CD14-positive monocyte (primary cell): ENCODE measurements at regions not wholly inside any gene's neighbourhood (a gene's known extent, or its start where the extent isn't known, plus 50 kb on each side); places are given as distances from the start of the nearest gene placed in this dataset.

ENCODE experiments used
- DNase-seq, 3 donors: peaks; one replicate each; pipeline ENCODE4 v3.0.0-alpha.2; 2011 to 2022
- H2AFZ ChIP-seq: 2 replicates; pipeline ENCODE4 v1.6.0; 2012; ENCODE audit warnings: mild to moderate bottlenecking, low read depth, low read length, inconsistent platforms; ENCODE audit not compliant: insufficient read depth, poor library complexity, severe bottlenecking
- H3K27ac ChIP-seq, 2 donors: 1 replicate in 1 of 2; 2 replicates in 1 of 2; pipeline ENCODE4 v1.5.1; 2012 to 2013; ENCODE audit warnings: low read length in 2 of 2, control low read depth in 1 of 2, inconsistent platforms in 1 of 2, low read depth in 1 of 2, mild to moderate bottlenecking in 1 of 2
- H3K27me3 ChIP-seq, 2 donors: one replicate each; pipeline versions ENCODE4 v1.6.0 to v1.6.1; 2011 to 2013; ENCODE audit warnings: low read length in 2 of 2; ENCODE audit not compliant: control insufficient read depth in 2 of 2, insufficient read depth in 2 of 2
- H3K36me3 ChIP-seq, 2 donors: replicated peaks in 1 of 2; 1 replicate in 1 of 2; 2 replicates in 1 of 2; pipeline versions ENCODE4 v1.5.1 to v1.6.1; 2012 to 2013; ENCODE audit warnings: low read length in 2 of 2, control low read depth in 1 of 2, inconsistent platforms in 1 of 2, mild to moderate bottlenecking in 1 of 2; ENCODE audit not compliant: insufficient read depth in 2 of 2, control insufficient read depth in 1 of 2
- H3K4me1 ChIP-seq, 2 donors: 1 replicate in 1 of 2; 2 replicates in 1 of 2; pipeline versions ENCODE4 v1.5.1 to v1.6.1; 2012 to 2013; ENCODE audit warnings: low read length in 2 of 2, control low read depth in 1 of 2, inconsistent platforms in 1 of 2, mild to moderate bottlenecking in 1 of 2, moderate library complexity in 1 of 2; ENCODE audit not compliant: insufficient read depth in 2 of 2, control insufficient read depth in 1 of 2
- H3K4me2 ChIP-seq: replicated peaks from 2 replicates; pipeline ENCODE3; 2012; ENCODE audit warnings: low read length, moderate library complexity, mild to moderate bottlenecking; ENCODE audit not compliant: poor library complexity, severe bottlenecking; ENCODE audit errors: extremely low read depth
- H3K4me3 ChIP-seq, 3 experiments: fragments of 200-600 bp in 1 of 3; sonication (generic) in 1 of 3; replicated peaks in 1 of 3; 1 replicate in 2 of 3; 2 replicates in 1 of 3; pipeline ENCODE4 v1.5.1; 2011 to 2013; ENCODE audit warnings: low read length in 3 of 3, mild to moderate bottlenecking in 3 of 3, control low read depth in 2 of 3, low read depth in 2 of 3, inconsistent platforms in 1 of 3, moderate library complexity in 1 of 3
- H3K79me2 ChIP-seq: 2 replicates; pipeline ENCODE4 v1.6.0; 2012; ENCODE audit warnings: mild to moderate bottlenecking, control low read depth, inconsistent platforms, low read length, moderate library complexity; ENCODE audit not compliant: insufficient read depth
- H3K9ac ChIP-seq: 2 replicates; pipeline ENCODE4 v1.6.0; 2017; ENCODE audit warnings: low read length, mild to moderate bottlenecking; ENCODE audit not compliant: insufficient read depth, poor library complexity, severe bottlenecking
- H3K9me3 ChIP-seq, 2 donors: replicated peaks in 1 of 2; 1 replicate in 1 of 2; 2 replicates in 1 of 2; pipeline versions ENCODE4 v1.5.1 to v1.6.1; 2012 to 2013; ENCODE audit warnings: low read length in 2 of 2, control low read depth in 1 of 2; ENCODE audit not compliant: control insufficient read depth in 1 of 2, insufficient read depth in 1 of 2
- H4K20me1 ChIP-seq: 2 replicates; pipeline ENCODE4 v1.6.0; 2012; ENCODE audit warnings: mild to moderate bottlenecking, low read length, control low read depth, moderate library complexity; ENCODE audit not compliant: insufficient read depth
- H3K27ac Mint-ChIP-seq, 7 donors: one replicate each; pipeline ENCODE4 v1.8.0; 2020; ENCODE audit warnings: mild to moderate bottlenecking in 7 of 7, mixed read lengths in 7 of 7, moderate library complexity in 6 of 7, inconsistent platforms in 2 of 7
- H3K27me3 Mint-ChIP-seq, 3 donors: one replicate each; pipeline ENCODE4 v1.8.0; 2021 to 2022; ENCODE audit warnings: low read depth in 3 of 3, mild to moderate bottlenecking in 3 of 3, mixed read lengths in 3 of 3, moderate library complexity in 3 of 3, inconsistent platforms in 1 of 3
- H3K36me3 Mint-ChIP-seq, 2 donors: one replicate each; pipeline ENCODE4 v1.8.0; 2020; ENCODE audit warnings: mixed read lengths in 2 of 2, inconsistent platforms in 1 of 2, mild to moderate bottlenecking in 1 of 2
- H3K4me1 Mint-ChIP-seq: one replicate; pipeline ENCODE4 v1.8.0; 2020; ENCODE audit warnings: mild to moderate bottlenecking, mixed read lengths
- H3K4me3 Mint-ChIP-seq, 2 donors: one replicate each; pipeline ENCODE4 v1.8.0; 2020; ENCODE audit warnings: mild to moderate bottlenecking in 2 of 2, mixed read lengths in 2 of 2, moderate library complexity in 1 of 2
- H3K9me3 Mint-ChIP-seq, 7 donors: one replicate each; pipeline ENCODE4 v1.8.0; 2020 to 2022; ENCODE audit warnings: mixed read lengths in 7 of 7, mild to moderate bottlenecking in 6 of 7, moderate library complexity in 6 of 7, inconsistent platforms in 2 of 7
- whole genome bisulfite sequencing: methylation state at CpG from one replicate; pipeline ENCODE4 v1.1.5; 2013; ENCODE audit warnings: missing lambda C conversion rate; ENCODE audit not compliant: insufficient coverage; 5-methylcytosine and 5-hydroxymethylcytosine counted together
- intact Hi-C, 2 donors: fragments of 100-400 bp; cut with micrococcal nuclease; formaldehyde crosslinking; loops; one replicate each; pipeline versions ENCODE4 v1.15.0 to v1.15.1; 2023
- TF ChIP-seq, protein P1 (sequence below): fragments of 200-600 bp; IDR thresholded peaks from one replicate; pipeline ENCODE4 v1.8.0; 2022; ENCODE audit warnings: antibody characterized with exemption, mild to moderate bottlenecking

DNA sequence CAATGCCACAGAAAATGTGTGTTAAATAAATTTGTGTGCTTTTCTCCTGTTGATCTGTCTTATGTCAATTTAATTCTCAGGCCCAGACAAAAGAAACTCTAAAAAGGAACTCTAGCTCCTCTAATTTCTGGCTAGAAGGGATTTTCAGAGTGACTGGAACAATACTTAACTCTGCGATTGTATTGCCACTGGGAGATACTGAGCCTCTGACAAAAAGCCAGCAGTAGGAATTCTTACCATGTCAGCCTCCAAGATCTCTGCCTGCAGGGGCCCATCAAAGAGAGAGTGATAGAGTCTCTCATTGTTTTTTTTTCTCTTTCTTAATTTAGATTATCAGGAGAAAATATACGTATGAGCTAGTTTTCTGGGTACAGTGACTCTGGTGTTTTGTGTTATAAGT, 1165.7 kb downstream of the BRINP3 start:
- Histone ChIP-seq H3K9ac (no peak overlapping the region), H2AFZ (no peak overlapping the region), H3K36me3 (no peaks in the 10 kb centered on the region), H3K4me1 (no peaks in the 10 kb centered on the region), H3K4me2 (no peak overlapping the region), H3K9me3 (peaks cover 8 to 9% of the 10 kb centered on the region in 2 donors), H3K27me3 (no peaks in the 10 kb centered on the region), H4K20me1 (no peaks in the 10 kb centered on the region), H3K4me3 (no peak overlapping the region), H3K27ac (no peak overlapping the region), H3K79me2 (no peaks in the 10 kb centered on the region)
- 70% methylated on average over 1 of the region's 2 CpGs for WGBS
- DNase-seq = no peak
- TF ChIP-seq, protein P1, sequence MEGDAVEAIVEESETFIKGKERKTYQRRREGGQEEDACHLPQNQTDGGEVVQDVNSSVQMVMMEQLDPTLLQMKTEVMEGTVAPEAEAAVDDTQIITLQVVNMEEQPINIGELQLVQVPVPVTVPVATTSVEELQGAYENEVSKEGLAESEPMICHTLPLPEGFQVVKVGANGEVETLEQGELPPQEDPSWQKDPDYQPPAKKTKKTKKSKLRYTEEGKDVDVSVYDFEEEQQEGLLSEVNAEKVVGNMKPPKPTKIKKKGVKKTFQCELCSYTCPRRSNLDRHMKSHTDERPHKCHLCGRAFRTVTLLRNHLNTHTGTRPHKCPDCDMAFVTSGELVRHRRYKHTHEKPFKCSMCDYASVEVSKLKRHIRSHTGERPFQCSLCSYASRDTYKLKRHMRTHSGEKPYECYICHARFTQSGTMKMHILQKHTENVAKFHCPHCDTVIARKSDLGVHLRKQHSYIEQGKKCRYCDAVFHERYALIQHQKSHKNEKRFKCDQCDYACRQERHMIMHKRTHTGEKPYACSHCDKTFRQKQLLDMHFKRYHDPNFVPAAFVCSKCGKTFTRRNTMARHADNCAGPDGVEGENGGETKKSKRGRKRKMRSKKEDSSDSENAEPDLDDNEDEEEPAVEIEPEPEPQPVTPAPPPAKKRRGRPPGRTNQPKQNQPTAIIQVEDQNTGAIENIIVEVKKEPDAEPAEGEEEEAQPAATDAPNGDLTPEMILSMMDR = no peak
- peaks cover 0 to 6% (median 3%) of the 10 kb centered on the region in 7 donors for H3K9me3 Mint-ChIP-seq
- no peak overlapping the region for H3K27ac Mint-ChIP-seq
- H3K36me3 Mint-ChIP-seq = no peaks in the 10 kb centered on the region
- intact Hi-C loops = no loop called here
- no peak overlapping the region for H3K4me3 Mint-ChIP-seq
- no peaks in the 10 kb centered on the region for H3K4me1 Mint-ChIP-seq
- peaks cover 0 to 2% (median 1%) of the 10 kb centered on the region in 3 donors for H3K27me3 Mint-ChIP-seq

DNA sequence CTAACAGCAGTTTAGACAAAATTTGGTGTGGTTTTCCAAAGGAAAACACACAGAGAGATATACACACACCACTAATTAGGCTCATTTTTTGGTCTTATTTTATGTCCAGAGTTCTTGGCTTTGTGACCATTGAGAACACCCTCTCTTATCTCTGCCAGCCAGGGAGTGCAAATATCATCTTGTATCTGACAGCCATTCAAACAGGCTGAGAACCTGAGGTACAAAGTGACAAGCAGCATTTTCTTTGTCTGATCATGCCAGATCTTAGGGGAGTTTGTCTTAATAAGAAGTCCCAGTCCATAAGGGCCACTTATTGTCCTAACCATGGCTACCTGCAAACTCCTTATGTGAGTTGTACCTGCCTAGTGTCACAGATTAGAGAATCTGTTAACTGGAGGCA, 1165.2 kb downstream of the BRINP3 start:
- H3K4me1 ChIP-seq = no peaks in the 10 kb centered on the region
- no peaks in the 10 kb centered on the region for H3K36me3 ChIP-seq
- no peak for DNase-seq
- no peak overlapping the region for H3K27ac Mint-ChIP-seq
- no peak overlapping the region for H3K4me3 Mint-ChIP-seq
- intact Hi-C loops = no loop called here
- H3K9ac ChIP-seq = no peak overlapping the region
- H2AFZ ChIP-seq = no peak overlapping the region
- peaks cover 10 to 15% of the 10 kb centered on the region in 2 donors for H3K9me3 ChIP-seq
- TF ChIP-seq, protein P1 = no peak
- no peaks in the 10 kb centered on the region for H3K36me3 Mint-ChIP-seq
- no peak overlapping the region for H3K4me2 ChIP-seq
- H3K9me3 Mint-ChIP-seq = peaks cover 0 to 8% (median 4%) of the 10 kb centered on the region in 7 donors
- peaks cover under 1 to 2% (median 1%) of the 10 kb centered on the region in 3 donors for H3K27me3 Mint-ChIP-seq
- H4K20me1 ChIP-seq = no peaks in the 10 kb centered on the region
- H3K4me1 Mint-ChIP-seq = no peaks in the 10 kb centered on the region
- no peaks in the 10 kb centered on the region for H3K79me2 ChIP-seq
- no peak overlapping the region for H3K4me3 ChIP-seq
- H3K27ac ChIP-seq = no peak overlapping the region
- H3K27me3 ChIP-seq = no peaks in the 10 kb centered on the region
